Heart left ventricle (tissue), 13 donors: ENCODE measurements at regions not wholly inside any gene's neighbourhood (a gene's known extent, or its start where the extent isn't known, plus 50 kb on each side); places are given as distances from the start of the nearest gene placed in this dataset.

ENCODE experiments used
- POLR2A ChIP-seq, 2 donors: fragments of 450-650 bp; IDR thresholded peaks; one replicate each; pipeline ENCODE4 v1.6.1; 2017; ENCODE audit warnings: antibody characterized with exemption in 2 of 2, mild to moderate bottlenecking in 2 of 2, moderate library complexity in 2 of 2
- TF ChIP-seq, protein P1 (sequence below), 12 donors: fragments of 200-600 bp; sonication (generic) in 4 of 12; IDR thresholded peaks; one replicate each; pipeline versions ENCODE4 v1.5.0 to v1.8.0; 2018 to 2022; ENCODE audit warnings: antibody characterized with exemption in 12 of 12, mild to moderate bottlenecking in 5 of 12
- donor health status: ischemic (EF 13 %, LVEDD 7.1; RV severe dilation, severe dysfunction).
- donor health status: DM: no; HTN: yes; CAD: no.
- donor health status: DM: no; HTN: no; CAD: no.
- donor health status: ischemic (EF 25% LVEDD 6.9; RV normal size, moderate dysfunction).
- donor health status: ischemic (EF 25% LVEDD 5.7; RV mildly dilated, moderate dysfunction).
- donor health status: ischemic (EF 35%, LVEDD 5.7; RV mildly dilated, moderate dysfunction).
- donor health status: nonischemic (EF 11% LVEDD 7.7; RV severe dilation, severe dysfunction).
- donor health status: DM: yes; HTN: yes; CAD: no.
- donor health status: PGD.
- donor health status: ischemic (EF 29% LVEDD 5.4; RV normal size, mild dysfunction).
- donor health status: nonischemic (EF 23%, LVEDD 6.1; RV moderate dilation, normal function).

DNA sequence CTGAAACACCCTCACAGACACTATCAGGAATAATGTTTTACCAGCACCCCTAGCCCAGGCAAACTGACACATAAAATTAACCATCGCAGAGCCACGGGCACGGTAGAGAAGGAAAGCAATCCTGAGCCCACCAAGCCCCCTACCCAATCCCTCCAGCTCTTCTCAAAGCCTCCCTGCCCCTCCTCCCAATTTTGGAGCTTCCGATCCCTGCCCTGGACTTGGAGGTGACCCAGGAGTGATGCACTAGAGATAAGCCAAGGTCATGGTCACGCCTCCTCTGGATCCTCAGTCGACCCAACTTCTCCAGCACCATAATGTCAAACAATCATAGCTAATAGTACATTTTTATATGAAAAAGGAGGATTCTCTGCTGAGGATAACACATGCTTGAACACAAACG, 188.7 kb upstream of the NSMCE3 start:
- TF ChIP-seq, protein P1, sequence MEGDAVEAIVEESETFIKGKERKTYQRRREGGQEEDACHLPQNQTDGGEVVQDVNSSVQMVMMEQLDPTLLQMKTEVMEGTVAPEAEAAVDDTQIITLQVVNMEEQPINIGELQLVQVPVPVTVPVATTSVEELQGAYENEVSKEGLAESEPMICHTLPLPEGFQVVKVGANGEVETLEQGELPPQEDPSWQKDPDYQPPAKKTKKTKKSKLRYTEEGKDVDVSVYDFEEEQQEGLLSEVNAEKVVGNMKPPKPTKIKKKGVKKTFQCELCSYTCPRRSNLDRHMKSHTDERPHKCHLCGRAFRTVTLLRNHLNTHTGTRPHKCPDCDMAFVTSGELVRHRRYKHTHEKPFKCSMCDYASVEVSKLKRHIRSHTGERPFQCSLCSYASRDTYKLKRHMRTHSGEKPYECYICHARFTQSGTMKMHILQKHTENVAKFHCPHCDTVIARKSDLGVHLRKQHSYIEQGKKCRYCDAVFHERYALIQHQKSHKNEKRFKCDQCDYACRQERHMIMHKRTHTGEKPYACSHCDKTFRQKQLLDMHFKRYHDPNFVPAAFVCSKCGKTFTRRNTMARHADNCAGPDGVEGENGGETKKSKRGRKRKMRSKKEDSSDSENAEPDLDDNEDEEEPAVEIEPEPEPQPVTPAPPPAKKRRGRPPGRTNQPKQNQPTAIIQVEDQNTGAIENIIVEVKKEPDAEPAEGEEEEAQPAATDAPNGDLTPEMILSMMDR (IDR thresholded peaks at IDR 0.05), result no peak
- no peak for TF ChIP-seq POLR2A (IDR thresholded peaks at IDR 0.05)
